ENCODE measurements at regions not wholly inside any gene's neighbourhood (a gene's known extent, or its start where the extent isn't known, plus 50 kb on each side); places are given as distances from the start of the nearest gene placed in this dataset.

DNA sequence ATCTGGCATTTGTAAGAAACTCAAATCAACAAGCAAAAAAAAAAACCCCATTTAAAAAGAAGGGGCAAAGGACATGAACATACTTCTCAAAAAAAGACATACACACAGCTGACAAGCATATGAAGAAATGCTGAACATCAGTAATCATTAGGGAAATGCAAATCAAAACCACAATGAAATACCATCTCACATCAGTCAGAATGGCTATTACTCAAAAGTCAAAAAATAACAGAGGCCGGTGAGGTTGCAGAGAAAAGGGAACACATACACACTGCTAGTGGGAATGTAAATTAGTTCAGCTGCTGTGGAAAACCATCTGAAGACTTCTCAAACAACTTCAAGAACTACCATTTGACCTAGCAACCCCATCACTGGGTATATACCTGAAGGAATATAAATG lies 199.4 kb upstream of the THBS1 start:
- TF ChIP-seq, protein P1, sequence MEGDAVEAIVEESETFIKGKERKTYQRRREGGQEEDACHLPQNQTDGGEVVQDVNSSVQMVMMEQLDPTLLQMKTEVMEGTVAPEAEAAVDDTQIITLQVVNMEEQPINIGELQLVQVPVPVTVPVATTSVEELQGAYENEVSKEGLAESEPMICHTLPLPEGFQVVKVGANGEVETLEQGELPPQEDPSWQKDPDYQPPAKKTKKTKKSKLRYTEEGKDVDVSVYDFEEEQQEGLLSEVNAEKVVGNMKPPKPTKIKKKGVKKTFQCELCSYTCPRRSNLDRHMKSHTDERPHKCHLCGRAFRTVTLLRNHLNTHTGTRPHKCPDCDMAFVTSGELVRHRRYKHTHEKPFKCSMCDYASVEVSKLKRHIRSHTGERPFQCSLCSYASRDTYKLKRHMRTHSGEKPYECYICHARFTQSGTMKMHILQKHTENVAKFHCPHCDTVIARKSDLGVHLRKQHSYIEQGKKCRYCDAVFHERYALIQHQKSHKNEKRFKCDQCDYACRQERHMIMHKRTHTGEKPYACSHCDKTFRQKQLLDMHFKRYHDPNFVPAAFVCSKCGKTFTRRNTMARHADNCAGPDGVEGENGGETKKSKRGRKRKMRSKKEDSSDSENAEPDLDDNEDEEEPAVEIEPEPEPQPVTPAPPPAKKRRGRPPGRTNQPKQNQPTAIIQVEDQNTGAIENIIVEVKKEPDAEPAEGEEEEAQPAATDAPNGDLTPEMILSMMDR (IDR thresholded peaks at IDR 0.05; ENCODE audit: insufficient read depth, low read depth, low read length) = no peak
- TF ChIP-seq EZH2 (IDR thresholded peaks at IDR 0.05; ENCODE audit: insufficient read depth, low read length) = no peak
